ENCODE measurements at regions not wholly inside any gene's neighbourhood (a gene's known extent, or its start where the extent isn't known, plus 50 kb on each side); places are given as distances from the start of the nearest gene placed in this dataset.

- TF ChIP-seq CTCF (IDR thresholded peaks at IDR 0.05) (no peak), POLR2A (IDR thresholded peaks at IDR 0.05) (no peak)
Measured at GRCh38 chr16:54216688-54217087, 69.9 kb downstream of the IRX3 start.
